HCT116 (cell line): ENCODE measurements at regions not wholly inside any gene's neighbourhood (a gene's known extent, or its start where the extent isn't known, plus 50 kb on each side); places are given as distances from the start of the nearest gene placed in this dataset.

ENCODE experiments used
- ATAC-seq: fragments of 200-7000 bp; cut with Tn5 transposase; 2 replicates; pipeline ENCODE4 v1.9.1; 2020; ENCODE audit warnings: mild to moderate bottlenecking, moderate library complexity
- BruUV-seq: library from RNA; stranded (reverse); fragments of 400-500 nt; replicated peaks from 2 replicates; lab custom pipeline; 2021; lab: Mats Ljungman, UMichigan
- CTCF ChIA-PET: fragments of 300-600 bp; sonication (Branson Sonifier 250); formaldehyde crosslinking; loops from one replicate; lab custom pipeline; 2021; ENCODE audit warnings: antibody characterized with exemption; lab: Charles Lee
- POLR2A ChIA-PET: fragments of 300-600, 350-600 bp; sonication (Branson Sonifier 250); formaldehyde crosslinking; loops from one replicate; lab custom pipeline; 2021; ENCODE audit warnings: antibody characterized with exemption; lab: Charles Lee
- RAD21 ChIA-PET, 2 experiments: fragments of 300-600 bp; sonication (Branson Sonifier 250); formaldehyde crosslinking; loops; one replicate each; lab custom pipeline; 2023; ENCODE audit warnings: low total read pairs in 2 of 2; ENCODE audit not compliant: uncharacterized antibody in 2 of 2, unreplicated experiment in 2 of 2, low non-redundant PET in 1 of 2; lab: Charles Lee
- DNase-seq: peaks from one replicate; pipeline ENCODE4 v3.0.0-alpha.2; 2010; ENCODE audit warnings: low read depth, low spot score
- H2AFZ ChIP-seq: fragments of 200-600 bp; shearing (Covaris generic), sonication (generic); 2 replicates; pipeline ENCODE4 v1.6.1; 2017; ENCODE audit warnings: low read depth, mixed run types, mixed read lengths, antibody characterized with exemption, low read length; ENCODE audit not compliant: poor library complexity, severe bottlenecking
- H3K27ac ChIP-seq: 2 replicates; pipeline ENCODE4 v1.5.1; 2012; ENCODE audit warnings: low read depth, low read length
- H3K27me3 ChIP-seq: fragments of 200-600 bp; sonication (generic); 2 replicates; pipeline ENCODE4 v1.6.1; 2016; ENCODE audit warnings: mixed run types, low read length, mixed read lengths; ENCODE audit not compliant: insufficient read depth
- H3K36me3 ChIP-seq, 2 experiments: fragments of 200-500 bp in 1 of 2; fragments of 200-600 bp in 1 of 2; sonication (Bioruptor generic) in 1 of 2; sonication (generic) in 1 of 2; 2 replicates each; pipeline versions ENCODE4 v1.5.1 to v1.6.1; 2014 to 2016; ENCODE audit warnings: low read length in 2 of 2, inconsistent platforms in 1 of 2, mixed read lengths in 1 of 2, mixed run types in 1 of 2; ENCODE audit not compliant: insufficient read depth in 2 of 2, control insufficient read depth in 1 of 2
- H3K4me1 ChIP-seq, 2 experiments: fragments of 200-600 bp in 1 of 2; sonication (generic) in 1 of 2; 2 replicates each; pipeline versions ENCODE4 v1.5.1 to v1.6.1; 2012 to 2017; ENCODE audit warnings: low read length in 2 of 2, inconsistent platforms in 1 of 2, mild to moderate bottlenecking in 1 of 2, mixed read lengths in 1 of 2, mixed run types in 1 of 2, moderate library complexity in 1 of 2; ENCODE audit not compliant: insufficient read depth in 2 of 2, control insufficient read depth in 1 of 2
- H3K4me2 ChIP-seq: fragments of 200-600 bp; sonication (generic); 2 replicates; pipeline ENCODE4 v1.6.1; 2017; ENCODE audit warnings: mixed run types, low read length, mixed read lengths
- H3K4me3 ChIP-seq, 2 experiments: fragments of 200-600 bp in 1 of 2; sonication (generic) in 1 of 2; replicated peaks in 1 of 2; 2 replicates each; pipeline ENCODE4 v1.5.1; 2011 to 2016; ENCODE audit warnings: low read length in 2 of 2, control low read depth in 1 of 2, low read depth in 1 of 2, mild to moderate bottlenecking in 1 of 2, mixed read lengths in 1 of 2, mixed run types in 1 of 2
- H3K79me2 ChIP-seq: fragments of 200-600 bp; sonication (generic); 2 replicates; pipeline ENCODE4 v1.6.1; 2017; ENCODE audit warnings: mild to moderate bottlenecking, mixed run types, low read length, moderate library complexity, mixed read lengths; ENCODE audit not compliant: insufficient read depth
- H3K9ac ChIP-seq: fragments of 200-600 bp; sonication (generic); 2 replicates; pipeline ENCODE4 v1.6.1; 2016; ENCODE audit warnings: low read length, mixed read lengths
- H3K9me2 ChIP-seq: fragments of 200-600 bp; sonication (generic), shearing (Covaris generic); 2 replicates; pipeline ENCODE4 v1.6.1; 2017; ENCODE audit warnings: mixed run types, mild to moderate bottlenecking, moderate library complexity; ENCODE audit not compliant: insufficient read depth
- H3K9me3 ChIP-seq, 2 experiments: fragments of 200-500 bp in 1 of 2; fragments of 200-600 bp in 1 of 2; sonication (Bioruptor generic) in 1 of 2; sonication (generic) in 1 of 2; 2 replicates each; pipeline ENCODE4 v1.6.1; 2014 to 2017; ENCODE audit warnings: low read length in 2 of 2, mixed read lengths in 2 of 2, inconsistent platforms in 1 of 2, low read depth in 1 of 2, mild to moderate bottlenecking in 1 of 2, mixed run types in 1 of 2, moderate library complexity in 1 of 2; ENCODE audit not compliant: control insufficient read depth in 1 of 2, insufficient read depth in 1 of 2
- H4K20me1 ChIP-seq: fragments of 200-600 bp; sonication (generic), shearing (Covaris generic); 2 replicates; pipeline ENCODE4 v1.6.1; 2017; ENCODE audit warnings: mixed run types, mild to moderate bottlenecking, moderate library complexity; ENCODE audit not compliant: insufficient read depth
- CBX3 ChIP-seq: IDR thresholded peaks from 2 replicates; pipeline ENCODE4 v1.6.1; 2012; ENCODE audit warnings: low read depth
- CEBPB ChIP-seq: IDR thresholded peaks from 2 replicates; pipeline ENCODE4 v1.6.1; 2012; ENCODE audit warnings: low read depth
- EGR1 ChIP-seq: IDR thresholded peaks from 2 replicates; pipeline ENCODE4 v1.6.1; 2012; ENCODE audit warnings: low read depth
- ELF1 ChIP-seq: IDR thresholded peaks from 2 replicates; pipeline ENCODE4 v1.6.1; 2012; ENCODE audit warnings: low read depth, borderline replicate concordance
- EZH2 ChIP-seq: fragments of 200-600 bp; sonication (generic); IDR thresholded peaks from 2 replicates; pipeline ENCODE4 v1.6.1; 2017; ENCODE audit warnings: antibody characterized with exemption, mixed run types
- EZH2phosphoT487 ChIP-seq: fragments of 200-600 bp; IDR thresholded peaks from 2 replicates; pipeline ENCODE4 v1.6.1; 2018; ENCODE audit warnings: antibody characterized with exemption, borderline replicate concordance
- FOSL1 ChIP-seq: IDR thresholded peaks from 2 replicates; pipeline ENCODE4 v1.6.1; 2012; ENCODE audit warnings: low read depth
- JUND ChIP-seq: IDR thresholded peaks from 2 replicates; pipeline ENCODE4 v1.6.1; 2012
- POLR2A ChIP-seq: IDR thresholded peaks from 2 replicates; pipeline ENCODE4 v1.7.0; 2011; ENCODE audit warnings: borderline replicate concordance; ENCODE audit not compliant: insufficient read depth, insufficient read length; ENCODE audit errors: extremely low read depth
- POLR2AphosphoS5 ChIP-seq: IDR thresholded peaks from 2 replicates; pipeline ENCODE4 v1.6.1; 2011; ENCODE audit warnings: mild to moderate bottlenecking, low read depth, low read length, moderate library complexity
- REST ChIP-seq: IDR thresholded peaks from 2 replicates; pipeline ENCODE4 v1.6.1; 2012; ENCODE audit warnings: low read depth
- SIN3A ChIP-seq: IDR thresholded peaks from 2 replicates; pipeline ENCODE4 v1.6.1; 2012; ENCODE audit warnings: low read depth
- SP1 ChIP-seq: IDR thresholded peaks from 2 replicates; pipeline ENCODE4 v1.6.1; 2012; ENCODE audit warnings: low read depth
- SRF ChIP-seq: IDR thresholded peaks from 2 replicates; pipeline ENCODE4 v1.6.1; 2012; ENCODE audit warnings: low read depth
- TCF7L2 ChIP-seq: IDR thresholded peaks from 2 replicates; pipeline ENCODE4 v1.7.0; 2011; ENCODE audit warnings: borderline replicate concordance, inconsistent platforms; ENCODE audit not compliant: insufficient read depth, insufficient read length; ENCODE audit errors: extremely low read depth
- YY1 ChIP-seq: IDR thresholded peaks from 2 replicates; pipeline ENCODE4 v1.6.1; 2011; ENCODE audit warnings: low read length, low read depth, moderate library complexity, mild to moderate bottlenecking; ENCODE audit not compliant: insufficient replicate concordance; ENCODE audit errors: extremely low read depth
- ZBTB33 ChIP-seq: IDR thresholded peaks from 2 replicates; pipeline ENCODE4 v1.6.1; 2011; ENCODE audit warnings: mild to moderate bottlenecking, low read length, moderate library complexity; ENCODE audit not compliant: insufficient replicate concordance; ENCODE audit errors: extremely low read depth
- intact Hi-C: fragments of 100-400 bp; cut with micrococcal nuclease; formaldehyde crosslinking; loops from 2 replicates; pipeline ENCODE4 v1.10.0; 2022
- TF ChIP-seq, protein P1 (sequence below): IDR thresholded peaks from 2 replicates; pipeline ENCODE4 v1.6.1; 2012
- TF ChIP-seq, protein P2 (sequence below), 3 experiments: fragments of 200-600 bp in 1 of 3; sonication (generic) in 1 of 3; IDR thresholded peaks in 2 of 3; conservative IDR thresholded peaks in 1 of 3; 2 replicates each; pipeline ENCODE4 v1.5.1; 2012 to 2017; ENCODE audit warnings: low read depth in 2 of 3, low read length in 2 of 3, antibody characterized with exemption in 1 of 3, borderline replicate concordance in 1 of 3, control low read depth in 1 of 3, mild to moderate bottlenecking in 1 of 3, mixed read lengths in 1 of 3, mixed run types in 1 of 3, moderate library complexity in 1 of 3; ENCODE audit not compliant: insufficient read depth in 1 of 3
- TF ChIP-seq, protein P3 (sequence below): IDR thresholded peaks from 2 replicates; pipeline ENCODE4 v1.6.1; 2012

- DNase-seq (no peak), ATAC-seq (no peak)
- ChIA-PET POLR2A (no interaction called here), RAD21 (no interaction called here), CTCF (no interaction called here)
- Histone ChIP-seq H4K20me1 (no peaks in the 10 kb centered on the region), H3K9me2 (no peaks in the 10 kb centered on the region), H3K9ac (no peak overlapping the region), H3K4me3 (no peak overlapping the region), H3K9me3 (no peaks in the 10 kb centered on the region), H3K27ac (no peak overlapping the region), H3K36me3 (no peaks in the 10 kb centered on the region), H3K27me3 (no peaks in the 10 kb centered on the region), H3K79me2 (no peaks in the 10 kb centered on the region), H2AFZ (no peak overlapping the region), H3K4me2 (no peak overlapping the region), H3K4me1 (no peaks in the 10 kb centered on the region)
- intact Hi-C loops, result no loop called here
- TF ChIP-seq POLR2AphosphoS5 (no peak), REST (no peak), SP1 (no peak), ZBTB33 (no peak), ELF1 (no peak), FOSL1 (no peak), POLR2A (no peak), EGR1 (no peak), YY1 (no peak), CBX3 (no peak), EZH2phosphoT487 (no peak), SIN3A (no peak), CEBPB (no peak), TCF7L2 (no peak), JUND (no peak), EZH2 (no peak), SRF (no peak)
- TF ChIP-seq, protein P1, sequence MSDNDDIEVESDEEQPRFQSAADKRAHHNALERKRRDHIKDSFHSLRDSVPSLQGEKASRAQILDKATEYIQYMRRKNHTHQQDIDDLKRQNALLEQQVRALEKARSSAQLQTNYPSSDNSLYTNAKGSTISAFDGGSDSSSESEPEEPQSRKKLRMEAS, result no peak
- TF ChIP-seq, protein P2, sequence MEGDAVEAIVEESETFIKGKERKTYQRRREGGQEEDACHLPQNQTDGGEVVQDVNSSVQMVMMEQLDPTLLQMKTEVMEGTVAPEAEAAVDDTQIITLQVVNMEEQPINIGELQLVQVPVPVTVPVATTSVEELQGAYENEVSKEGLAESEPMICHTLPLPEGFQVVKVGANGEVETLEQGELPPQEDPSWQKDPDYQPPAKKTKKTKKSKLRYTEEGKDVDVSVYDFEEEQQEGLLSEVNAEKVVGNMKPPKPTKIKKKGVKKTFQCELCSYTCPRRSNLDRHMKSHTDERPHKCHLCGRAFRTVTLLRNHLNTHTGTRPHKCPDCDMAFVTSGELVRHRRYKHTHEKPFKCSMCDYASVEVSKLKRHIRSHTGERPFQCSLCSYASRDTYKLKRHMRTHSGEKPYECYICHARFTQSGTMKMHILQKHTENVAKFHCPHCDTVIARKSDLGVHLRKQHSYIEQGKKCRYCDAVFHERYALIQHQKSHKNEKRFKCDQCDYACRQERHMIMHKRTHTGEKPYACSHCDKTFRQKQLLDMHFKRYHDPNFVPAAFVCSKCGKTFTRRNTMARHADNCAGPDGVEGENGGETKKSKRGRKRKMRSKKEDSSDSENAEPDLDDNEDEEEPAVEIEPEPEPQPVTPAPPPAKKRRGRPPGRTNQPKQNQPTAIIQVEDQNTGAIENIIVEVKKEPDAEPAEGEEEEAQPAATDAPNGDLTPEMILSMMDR (IDR thresholded peaks at IDR 0.05 in 2 of 3, conservative IDR thresholded peaks at IDR 0.05 in 1 of 3; ENCODE audit: borderline replicate concordance in 1 of 3, insufficient read depth in 1 of 3, low read depth in 2 of 3, low read length in 2 of 3), result no peak
- TF ChIP-seq, protein P3, sequence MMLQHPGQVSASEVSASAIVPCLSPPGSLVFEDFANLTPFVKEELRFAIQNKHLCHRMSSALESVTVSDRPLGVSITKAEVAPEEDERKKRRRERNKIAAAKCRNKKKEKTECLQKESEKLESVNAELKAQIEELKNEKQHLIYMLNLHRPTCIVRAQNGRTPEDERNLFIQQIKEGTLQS, result no peak
- no TSS peak for BruUV-seq
Observed at GRCh38 chr4:123889507-123889906, 492.9 kb downstream of the SPRY1 start.
